ENCODE measurements at regions not wholly inside any gene's neighbourhood (a gene's known extent, or its start where the extent isn't known, plus 50 kb on each side); places are given as distances from the start of the nearest gene placed in this dataset.
"Not testable (repeated sequence)": the region's sequence is repeated elsewhere in the genome, so short reads cannot be mapped to it uniquely, and the experiment has no call there.

DNA sequence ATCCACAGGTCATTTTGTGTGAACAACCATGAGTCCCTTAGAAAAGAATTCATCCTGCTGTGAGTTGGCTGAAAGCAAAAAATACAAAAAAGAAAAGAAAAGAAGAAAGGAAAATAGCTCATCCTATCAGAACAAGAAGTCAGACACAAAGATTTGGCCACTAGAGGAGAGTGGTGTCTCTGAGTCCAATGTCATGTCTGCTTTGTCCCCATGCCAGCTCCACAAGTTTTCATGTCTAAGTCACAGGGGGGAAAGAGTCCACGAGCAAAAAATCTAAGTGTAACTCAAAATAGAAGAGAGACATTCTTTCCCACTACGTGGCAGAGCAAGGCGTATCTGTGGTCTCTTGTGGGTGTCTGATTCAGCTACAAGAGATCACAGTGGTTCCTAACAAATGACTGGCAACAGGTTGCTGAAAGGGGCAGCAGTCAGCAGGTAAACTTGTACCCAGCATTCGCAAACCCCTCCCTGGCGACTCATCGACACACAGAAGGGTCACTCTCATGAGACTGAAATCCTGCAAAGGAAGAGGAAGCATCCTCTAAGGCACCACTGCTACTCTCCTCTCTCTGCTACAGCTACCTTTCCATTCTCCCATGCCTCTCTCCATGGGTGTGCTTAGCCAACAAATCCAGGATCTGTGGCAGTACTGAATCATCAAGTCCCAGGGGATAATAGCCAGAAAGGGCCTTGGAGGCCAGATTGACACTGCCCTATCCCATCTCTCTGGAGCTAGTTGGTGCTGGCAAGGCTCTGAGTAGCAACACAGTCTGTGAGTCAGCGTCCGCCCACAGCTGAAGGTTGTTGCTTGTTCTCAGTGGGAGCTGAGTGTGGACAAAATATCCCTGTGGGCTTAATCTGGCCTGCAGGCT is 123.0 kb upstream of the SLC39A10 start:
- DNase-seq = peak; percentile 80

DNA sequence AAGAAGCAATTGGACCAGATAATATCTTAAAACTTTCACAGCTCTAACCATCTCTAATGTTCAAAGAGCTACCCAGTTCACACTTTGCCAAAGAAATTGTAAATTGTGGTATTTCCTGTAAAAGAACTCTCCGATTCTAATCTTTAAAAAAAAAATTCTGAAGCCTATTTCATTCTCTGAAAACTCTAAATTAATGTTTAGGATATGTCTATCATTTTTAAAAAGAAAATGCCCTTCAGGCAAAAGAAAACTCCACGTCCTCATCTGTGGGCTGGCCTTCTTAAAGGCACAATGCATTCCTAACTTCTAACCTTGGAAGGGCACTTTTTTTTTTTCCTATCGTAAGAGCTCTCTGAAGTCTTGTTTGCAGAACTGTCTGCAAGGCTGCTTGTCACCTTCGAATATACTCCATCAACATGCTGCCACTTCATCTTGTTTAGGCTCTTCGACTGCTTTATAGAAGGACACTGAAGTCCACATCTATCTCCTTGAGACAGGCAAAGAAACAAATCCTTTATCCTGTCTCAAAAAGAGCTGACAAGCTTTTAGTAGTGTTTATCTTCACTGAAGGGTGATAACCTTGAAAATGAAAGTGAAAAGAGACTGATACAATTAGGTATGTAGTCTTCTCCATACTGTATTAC is 124.3 kb upstream of the SLC39A10 start:
- no peak for DNase-seq

DNA sequence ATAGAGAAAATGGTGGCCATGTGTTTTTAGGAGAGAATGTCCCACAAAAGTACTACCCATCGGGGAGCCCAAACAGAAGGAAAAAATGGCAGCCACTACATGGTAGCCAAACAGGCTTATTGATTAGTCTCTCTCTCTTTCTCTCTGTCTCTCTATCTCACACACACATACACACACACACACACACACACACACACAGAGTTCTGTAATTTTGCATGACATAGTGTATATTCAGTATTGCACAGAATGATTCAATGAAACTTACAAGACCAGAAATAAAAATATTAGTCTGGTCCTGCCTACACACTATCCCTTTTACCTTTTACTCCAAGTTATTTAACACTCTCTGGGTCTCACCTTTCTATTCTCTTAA is 124.8 kb upstream of the SLC39A10 start:
- DNase-seq = no peak

DNA sequence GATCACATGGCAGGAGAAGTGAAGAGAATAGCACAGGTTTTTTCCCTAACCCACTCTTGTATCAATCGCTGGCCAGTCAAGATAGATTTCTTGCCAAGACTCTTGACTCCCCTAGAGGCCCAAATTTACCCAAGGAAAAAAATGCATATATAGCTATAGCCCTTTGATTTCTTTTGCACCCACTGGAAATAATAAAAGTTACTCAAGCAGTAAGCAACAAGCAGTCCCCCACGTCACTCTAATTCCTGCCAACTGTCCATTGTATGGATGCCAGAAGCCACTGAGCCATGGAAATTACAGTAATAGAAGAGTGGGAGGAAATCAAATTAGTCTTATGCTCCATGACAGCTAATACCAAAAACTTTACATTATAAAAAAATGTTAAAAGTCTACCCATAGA is 125.3 kb upstream of the SLC39A10 start:
- no peak for DNase-seq

DNA sequence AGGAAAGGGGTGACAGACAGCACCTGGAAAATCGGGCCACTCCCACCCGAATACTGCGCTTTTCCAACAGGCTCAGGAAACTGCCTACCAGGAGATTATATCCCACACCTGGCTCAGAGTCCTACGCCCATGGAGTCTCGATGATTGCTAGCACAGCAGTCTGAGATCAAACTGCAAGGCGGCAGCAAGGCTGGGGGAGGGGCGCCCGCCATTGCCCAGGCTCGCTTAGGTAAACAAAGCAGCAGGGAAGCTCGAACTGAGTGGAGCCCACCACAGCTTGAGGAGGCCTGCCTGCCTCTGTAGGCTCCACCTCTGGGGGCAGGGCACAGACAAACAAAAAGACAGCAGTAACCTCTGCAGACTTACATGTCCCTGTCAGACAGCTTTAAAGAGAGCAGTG is 133.8 kb upstream of the SLC39A10 start:
- not testable (repeated sequence) for DNase-seq

DNA sequence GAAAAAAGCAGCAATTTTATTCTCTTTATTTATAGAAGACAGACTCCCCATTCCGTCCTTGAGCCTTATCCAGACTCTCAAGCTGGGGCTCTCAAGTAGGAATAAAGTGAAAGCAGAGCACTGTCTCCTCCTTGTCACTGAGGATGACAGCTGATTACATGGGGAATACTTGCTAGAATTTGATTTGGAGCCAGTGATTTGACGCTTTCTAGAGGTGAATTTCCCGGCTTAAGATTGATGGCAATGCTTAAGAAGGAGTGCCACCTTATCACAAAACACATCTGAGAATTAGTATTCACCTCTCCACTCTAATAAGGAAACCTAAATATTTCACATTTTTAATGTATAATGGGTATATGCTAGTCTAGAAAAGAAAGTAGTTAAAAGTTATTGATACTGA is 135.4 kb upstream of the SLC39A10 start:
- DNase-seq = no peak

DNA sequence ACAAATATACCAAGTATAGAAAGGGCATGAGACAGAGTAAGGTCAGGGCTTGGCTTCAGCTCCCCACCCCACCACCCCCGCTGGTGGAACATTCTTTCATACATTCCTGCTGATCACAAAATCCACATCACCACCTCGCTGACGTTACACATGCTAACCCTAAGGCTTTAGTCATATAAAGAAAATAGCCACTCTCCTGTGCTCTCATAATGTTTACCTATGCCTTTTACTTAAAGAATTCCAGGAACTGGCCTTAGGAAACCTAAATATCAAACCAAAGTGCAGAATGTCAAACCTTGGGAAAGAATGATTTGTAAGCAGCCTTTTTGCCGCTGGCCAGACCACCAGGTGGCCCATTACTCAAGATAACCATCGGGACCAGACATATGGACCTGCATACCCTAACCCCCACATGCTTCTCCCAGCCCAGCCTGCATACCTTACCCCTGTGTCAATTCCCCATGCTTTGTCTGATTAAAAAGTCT is 136.3 kb upstream of the SLC39A10 start:
- DNase-seq = no peak

DNA sequence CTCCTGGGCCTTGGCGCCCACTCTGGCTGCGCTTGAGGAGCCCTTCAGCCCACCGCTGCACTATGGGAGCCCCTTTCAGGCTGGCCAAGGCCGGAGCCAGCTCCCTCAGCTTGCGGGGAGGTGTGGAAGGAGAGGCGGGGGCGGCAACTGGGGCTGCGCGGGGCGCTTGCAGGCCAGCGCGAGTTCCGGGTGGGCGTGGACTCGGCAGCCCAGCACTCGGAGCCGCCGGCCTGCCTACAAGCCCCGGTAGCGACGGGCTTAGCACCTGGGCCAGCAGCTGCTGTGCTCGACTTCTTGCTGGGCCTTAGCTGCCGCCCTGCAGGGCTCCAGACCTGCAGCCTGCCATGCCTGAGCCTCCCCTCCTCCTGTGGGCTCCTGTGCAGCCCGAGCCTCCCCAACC is 141.5 kb upstream of the SLC39A10 start:
- DNase-seq = no peak

DNA sequence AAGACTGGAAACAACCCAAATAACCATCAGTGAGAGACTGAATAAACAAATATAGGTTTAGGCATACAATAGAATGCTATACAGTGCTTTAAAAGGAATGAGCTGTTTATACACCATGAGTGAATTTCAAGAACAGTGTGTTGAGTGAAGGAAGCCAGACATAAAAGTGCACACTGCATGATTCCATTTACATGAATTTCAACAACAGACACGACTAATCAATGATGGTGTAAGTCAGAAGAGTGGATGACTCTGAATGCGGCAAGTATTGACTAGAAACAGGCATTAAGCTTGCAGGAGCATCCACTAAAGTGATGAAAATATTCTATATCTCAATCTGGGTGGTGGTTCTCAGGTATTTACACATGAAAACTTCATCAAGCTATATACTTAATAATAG is 142.7 kb upstream of the SLC39A10 start:
- DNase-seq = no peak

DNA sequence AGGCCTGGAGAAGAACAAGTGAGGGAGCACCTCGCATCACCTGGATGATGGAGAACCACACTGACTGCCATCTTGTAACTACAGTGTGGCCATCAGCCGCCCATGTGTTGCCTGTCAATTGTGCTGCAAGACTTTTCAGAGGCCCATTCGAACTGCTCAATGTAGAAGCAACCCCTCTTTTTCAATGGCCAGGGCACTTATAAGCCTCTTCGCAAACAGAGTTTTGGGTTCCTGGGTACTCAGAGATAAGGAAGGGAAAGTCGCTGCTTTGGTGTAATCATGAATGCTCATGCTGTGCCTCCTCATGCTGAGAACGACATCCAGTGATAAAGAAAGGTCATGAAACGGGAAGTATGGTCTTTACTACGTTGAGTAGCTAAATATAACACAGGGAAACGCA is 143.9 kb upstream of the SLC39A10 start:
- no peak for DNase-seq

DNA sequence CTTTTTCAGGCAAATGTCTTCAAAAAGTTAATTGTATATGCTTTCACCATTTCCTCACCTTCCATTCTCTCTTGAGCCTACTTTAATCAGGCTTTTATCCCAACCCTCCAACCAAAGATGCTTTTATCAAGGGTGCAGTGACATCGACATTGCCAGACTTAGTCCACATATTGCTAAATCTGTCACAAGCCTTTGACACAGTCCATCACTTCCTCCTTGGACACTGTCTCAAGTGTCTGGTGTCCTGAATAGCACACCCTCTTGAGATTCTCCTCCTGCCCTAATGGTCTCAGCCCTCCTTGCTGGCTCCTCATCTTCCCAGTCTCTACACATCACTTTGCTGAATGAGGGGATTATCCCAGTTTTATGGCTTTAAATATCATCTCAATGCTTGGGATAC is 147.5 kb upstream of the SLC39A10 start:
- DNase-seq = no peak

DNA sequence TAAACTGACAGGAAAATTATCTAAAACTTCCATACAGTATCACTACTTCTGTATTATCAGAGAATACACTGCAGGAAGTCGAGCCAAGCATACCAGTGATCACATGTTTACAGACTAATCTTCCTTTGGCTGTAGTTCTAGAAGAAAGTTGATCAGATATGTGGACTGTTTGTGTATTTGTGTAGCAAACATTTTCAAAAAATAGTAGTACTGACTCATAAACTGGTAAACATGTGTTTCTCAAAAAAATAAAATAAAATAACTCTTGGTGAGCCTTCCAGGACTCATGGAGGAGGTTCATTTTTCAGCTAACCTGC is 148.9 kb upstream of the SLC39A10 start:
- no peak for DNase-seq

DNA sequence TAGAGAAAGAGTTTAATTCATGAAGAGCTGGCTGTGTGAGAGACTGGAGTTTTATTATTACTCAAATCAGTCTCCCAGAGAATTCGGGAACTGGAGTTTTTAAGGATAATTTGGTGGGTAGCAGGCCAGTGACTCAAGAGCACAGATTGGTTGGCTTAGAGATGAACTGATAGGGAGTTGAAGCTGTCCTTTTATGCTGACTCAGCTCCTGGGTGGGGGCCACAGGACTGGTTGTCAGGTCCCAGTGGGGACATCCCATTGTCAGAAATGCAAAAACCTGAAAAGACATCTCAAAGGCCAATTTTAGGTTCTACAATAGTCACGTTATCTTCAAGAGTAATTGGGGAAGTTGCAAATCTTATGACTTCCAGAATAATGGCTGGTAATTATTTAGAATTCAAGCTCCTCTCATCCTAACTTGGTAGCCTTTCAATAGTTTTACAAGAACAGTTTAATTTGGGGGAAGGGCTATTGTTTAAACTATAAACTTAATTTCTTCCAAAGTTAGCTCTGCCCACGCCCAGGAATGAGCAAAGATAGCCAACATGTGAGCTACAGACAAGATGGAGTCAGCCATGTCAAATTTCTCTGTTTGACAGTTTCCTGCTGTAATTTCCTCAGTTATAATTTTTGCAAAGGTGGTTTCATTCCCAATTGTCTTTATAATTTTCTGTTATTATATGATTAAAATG is 149.4 kb upstream of the SLC39A10 start:
- DNase-seq = no peak

DNA sequence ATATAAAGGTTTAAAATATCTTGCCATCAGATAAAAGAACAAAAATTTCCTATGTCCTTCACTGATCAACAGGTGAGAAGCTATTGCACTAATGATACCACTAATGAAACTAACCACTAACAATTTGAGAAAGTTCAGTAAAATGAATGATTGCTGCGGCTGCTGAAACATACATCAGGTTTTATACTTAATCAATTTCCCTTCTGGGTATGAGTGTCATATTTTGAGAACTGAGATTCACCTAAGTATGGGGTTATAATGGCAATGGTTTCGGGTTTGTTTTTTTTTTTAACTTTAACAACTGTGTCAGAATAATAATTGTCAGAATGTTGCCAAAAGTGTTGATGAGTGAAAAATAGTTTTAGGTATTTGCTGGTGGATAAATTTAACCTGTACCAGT is 151.3 kb upstream of the SLC39A10 start:
- DNase-seq = no peak

DNA sequence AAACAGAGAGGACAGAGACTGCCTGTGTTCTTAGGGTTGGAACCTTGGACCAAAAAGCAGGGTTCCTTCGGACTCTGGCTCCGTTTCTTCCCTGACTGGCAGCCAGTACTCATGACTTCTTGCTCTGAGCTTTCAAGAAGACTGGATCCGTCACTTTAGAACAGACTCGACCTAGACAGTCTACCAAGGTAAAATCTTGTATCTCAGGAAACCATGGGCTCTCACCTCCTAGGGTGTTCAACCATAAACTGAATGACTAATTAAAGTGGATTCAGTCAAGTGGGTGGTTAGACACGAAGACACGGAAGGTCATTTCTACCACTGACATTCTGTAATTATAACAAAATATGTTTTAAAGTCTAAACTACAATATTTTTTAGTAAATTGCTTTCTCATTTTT is 153.8 kb upstream of the SLC39A10 start:
- DNase-seq = no peak

DNA sequence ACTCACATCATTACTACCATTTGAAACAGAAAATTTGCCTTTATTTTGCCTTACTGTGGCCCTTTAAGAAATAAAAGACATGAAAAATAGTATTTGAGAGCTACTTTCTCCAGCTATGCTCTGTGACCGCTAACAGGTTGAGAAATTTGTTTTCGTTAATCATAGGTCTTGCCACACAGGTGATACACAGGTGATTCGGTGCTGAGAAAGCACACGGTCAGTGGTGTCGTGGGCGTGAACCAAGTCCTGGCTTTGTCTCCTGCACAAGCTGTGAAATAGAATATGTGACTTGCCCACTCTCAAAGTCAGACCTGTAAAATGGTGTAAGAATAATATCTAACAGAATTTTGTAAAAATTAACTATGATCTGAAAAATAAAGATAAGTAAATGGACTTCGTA is 155.3 kb upstream of the SLC39A10 start:
- DNase-seq = no peak

DNA sequence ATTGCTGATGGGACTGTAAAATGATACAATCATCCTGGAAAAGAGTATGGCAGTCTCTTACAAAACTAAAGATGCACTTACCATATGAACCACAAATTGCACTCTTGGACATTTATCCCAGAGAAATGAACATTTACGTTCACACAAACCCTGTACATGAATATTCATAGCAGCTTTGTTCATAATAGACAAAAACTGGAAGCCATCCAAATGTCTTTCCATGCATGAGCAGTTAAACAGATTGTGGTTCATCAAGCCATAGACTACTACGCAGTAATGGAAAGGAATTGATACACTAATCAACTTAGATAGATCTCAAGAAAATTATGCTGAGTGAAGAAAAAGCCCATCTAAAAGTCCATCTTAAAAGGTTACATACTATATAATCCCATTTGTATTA is 156.1 kb upstream of the SLC39A10 start:
- no peak for DNase-seq

DNA sequence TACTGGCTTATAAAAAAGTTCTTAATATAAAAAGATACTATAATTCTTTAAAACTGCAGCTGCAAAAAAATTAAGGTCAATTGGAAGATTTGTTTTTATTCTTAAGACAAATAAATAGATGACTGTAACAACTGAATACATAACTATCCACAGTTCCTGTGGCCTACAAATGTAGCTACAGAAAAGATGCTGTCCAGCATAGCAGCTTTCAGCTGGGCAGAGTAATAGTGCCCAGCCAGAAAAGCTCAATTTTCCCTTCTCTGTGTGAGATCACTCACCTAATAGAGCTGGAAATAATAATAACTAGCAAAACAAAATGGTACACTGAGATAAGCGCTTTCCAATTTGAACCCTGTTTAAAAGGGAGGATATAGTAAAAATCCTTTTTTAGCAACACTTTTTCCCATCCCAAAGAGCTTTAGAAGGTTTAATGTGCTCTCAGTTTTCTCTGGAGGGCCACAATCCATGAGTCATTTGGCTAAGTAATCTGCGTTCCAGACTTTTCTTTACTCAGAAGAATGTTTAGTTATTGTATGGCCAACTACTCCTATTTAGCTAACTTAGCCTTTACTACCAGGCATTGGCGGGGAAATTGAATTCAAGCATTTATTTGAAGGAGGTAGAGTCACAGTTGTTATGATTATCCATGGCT is 158.1 kb upstream of the SLC39A10 start:
- no peak for DNase-seq

DNA sequence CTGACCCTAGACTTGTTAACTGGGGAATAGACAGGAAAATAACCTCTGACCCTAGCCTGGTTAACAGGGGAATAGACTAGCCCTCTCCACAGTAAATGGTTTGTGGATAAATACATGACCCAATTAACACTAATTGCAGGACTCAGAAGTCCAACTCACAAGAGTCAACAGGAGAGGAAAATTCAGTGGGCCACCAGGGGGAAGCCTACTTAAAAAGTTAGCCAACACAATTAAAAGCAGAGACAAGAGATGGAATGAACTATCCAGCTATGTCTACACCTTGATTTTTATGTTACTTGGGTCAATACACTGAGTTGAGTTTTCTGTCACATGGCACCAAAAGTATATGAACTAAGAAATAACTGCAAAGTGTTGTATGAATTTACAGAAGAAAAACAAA is 158.8 kb upstream of the SLC39A10 start:
- peak; percentile 53 for DNase-seq

DNA sequence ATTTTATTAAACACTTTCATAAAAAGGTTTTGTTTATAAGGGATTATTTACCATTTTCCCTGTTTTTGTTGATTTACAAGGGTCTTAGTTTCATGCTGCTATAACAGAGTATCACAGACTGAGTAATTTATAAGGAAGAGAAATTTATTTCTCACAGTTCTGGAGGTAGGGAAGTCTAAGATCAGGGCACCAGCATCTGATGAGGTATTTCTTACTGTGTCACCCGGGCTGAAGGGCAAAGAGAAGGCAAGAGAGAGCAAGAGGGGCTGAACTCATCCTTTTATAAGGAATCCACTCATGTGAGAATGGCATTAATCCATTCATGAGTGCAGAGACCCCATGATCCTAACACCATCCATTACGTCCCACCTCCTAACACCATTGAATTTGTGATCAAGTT is 160.0 kb upstream of the SLC39A10 start:
- no peak for DNase-seq

DNA sequence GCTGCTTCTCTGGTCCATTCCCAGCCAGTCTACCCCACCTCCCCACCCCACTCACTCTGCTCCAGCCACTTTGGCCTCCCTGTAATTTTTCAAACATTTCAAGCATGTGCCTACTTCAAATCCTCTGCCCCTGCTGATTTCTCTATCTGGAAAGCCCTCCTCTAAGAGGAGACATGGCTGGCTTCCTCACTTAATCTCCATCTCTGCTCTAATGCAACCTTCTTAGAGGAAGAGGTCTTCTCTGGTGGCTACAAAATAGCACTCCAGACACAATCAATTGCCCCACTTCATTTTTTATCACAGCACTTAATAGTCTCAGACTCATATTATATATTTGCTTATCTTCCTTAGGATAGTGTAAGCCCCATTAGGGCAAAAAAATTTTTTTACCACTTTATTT is 161.1 kb upstream of the SLC39A10 start:
- no peak for DNase-seq

DNA sequence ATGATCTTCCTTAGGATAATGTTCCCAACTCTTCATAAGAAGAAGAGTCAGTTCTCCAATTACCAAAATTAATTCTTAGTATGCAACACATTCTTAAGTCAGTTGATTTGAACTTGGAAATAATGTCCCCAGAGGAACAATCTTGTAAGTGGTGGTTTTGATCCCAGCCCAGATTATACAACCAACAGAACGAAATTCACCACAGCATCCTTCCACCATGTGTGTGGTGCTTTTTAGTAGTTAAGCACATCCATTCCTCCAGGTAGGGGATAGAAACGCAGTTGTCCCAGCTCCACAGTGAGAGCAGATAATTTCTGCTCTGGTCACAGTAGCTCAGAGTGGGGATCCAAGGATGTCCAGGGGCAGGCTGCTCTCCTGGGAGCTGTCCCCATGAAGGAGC is 161.7 kb upstream of the SLC39A10 start:
- DNase-seq = no peak

DNA sequence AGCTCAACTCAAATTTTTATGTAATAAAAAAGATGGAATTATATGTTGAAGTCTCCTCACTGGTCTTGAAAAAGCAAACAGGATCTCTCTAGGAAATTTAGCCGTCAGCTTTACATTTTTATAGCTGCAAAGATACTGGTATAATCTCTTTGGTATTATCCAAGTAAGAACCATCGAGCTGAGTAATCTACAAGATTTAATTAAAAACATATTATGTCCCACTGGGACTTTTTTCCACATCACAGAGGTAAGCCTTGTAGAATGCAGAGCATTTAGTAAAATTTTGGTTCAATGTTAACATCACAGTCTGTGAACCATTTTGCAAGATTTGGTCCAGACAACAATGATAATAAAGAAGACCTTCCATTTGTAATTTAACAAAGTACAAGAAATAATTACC is 162.6 kb upstream of the SLC39A10 start:
- DNase-seq = no peak

DNA sequence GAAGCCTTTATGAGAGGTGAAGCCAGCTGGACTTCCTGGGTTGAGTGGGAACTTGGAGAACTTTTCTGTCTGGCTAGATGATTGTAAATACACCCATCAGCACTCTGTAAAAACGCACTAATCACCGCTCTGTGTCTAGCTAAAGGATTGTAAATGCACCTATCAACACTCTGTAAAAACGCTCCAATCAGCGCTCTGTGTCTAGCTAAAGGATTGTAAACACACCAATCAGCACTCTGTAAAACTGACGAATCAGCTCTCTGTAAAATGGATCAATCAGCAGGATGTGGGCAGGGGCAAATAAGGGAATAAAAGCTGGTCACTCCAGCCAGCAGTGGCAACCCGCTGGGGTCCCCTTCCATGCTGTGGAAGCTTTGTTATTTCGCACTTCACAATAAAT is 163.6 kb upstream of the SLC39A10 start:
- no peak for DNase-seq

All from stimulated activated CD4-positive, alpha-beta T cell treated with anti-CD3 and anti-CD28 coated beads, Interleukin-4, amount 100 ng/mL, for 1 hour (primary cell).